H9 (cell line): ENCODE measurements at regions not wholly inside any gene's neighbourhood (a gene's known extent, or its start where the extent isn't known, plus 50 kb on each side); places are given as distances from the start of the nearest gene placed in this dataset.

Experiments used
- DNase-seq: peaks from one replicate; pipeline ENCODE4 v3.0.0-alpha.2; 2017
- H2AFZ ChIP-seq: one replicate; pipeline ENCODE4 v1.6.1; 2013; ENCODE audit warnings: mild to moderate bottlenecking, low read length, control low read depth, moderate library complexity
- H2AK5ac ChIP-seq: 2 replicates; pipeline ENCODE4 v1.6.1; 2013; ENCODE audit warnings: low read length, control low read depth, mixed read lengths; ENCODE audit not compliant: insufficient read length
- H2BK120ac ChIP-seq: one replicate; pipeline ENCODE4 v1.6.1; 2013; ENCODE audit warnings: low read depth, mild to moderate bottlenecking, low read length, control low read depth, inconsistent platforms; ENCODE audit not compliant: poor library complexity, severe bottlenecking
- H2BK12ac ChIP-seq: 2 replicates; pipeline ENCODE4 v1.6.1; 2013; ENCODE audit warnings: low read length, control low read depth, mixed read lengths, low read depth; ENCODE audit not compliant: insufficient read length
- H2BK15ac ChIP-seq: 2 replicates; pipeline ENCODE4 v1.6.1; 2013; ENCODE audit warnings: low read depth, low read length, control low read depth
- H2BK20ac ChIP-seq: one replicate; pipeline ENCODE4 v1.6.1; 2013; ENCODE audit warnings: low read depth, mild to moderate bottlenecking, low read length, control low read depth, inconsistent platforms; ENCODE audit not compliant: poor library complexity, severe bottlenecking
- H2BK5ac ChIP-seq: 2 replicates; pipeline ENCODE4 v1.6.1; 2013; ENCODE audit warnings: low read length, control low read depth, mixed read lengths; ENCODE audit not compliant: insufficient read length
- H3K14ac ChIP-seq: 2 replicates; pipeline ENCODE4 v1.6.1; 2013; ENCODE audit warnings: low read length, control low read depth; ENCODE audit not compliant: insufficient read depth
- H3K18ac ChIP-seq: 2 replicates; pipeline ENCODE4 v1.6.1; 2013; ENCODE audit warnings: low read depth, mild to moderate bottlenecking, mixed read lengths, low read length, control low read depth; ENCODE audit not compliant: insufficient read length
- H3K23ac ChIP-seq: 2 replicates; pipeline ENCODE4 v1.6.1; 2013; ENCODE audit warnings: low read length, control low read depth, mixed read lengths, low read depth; ENCODE audit not compliant: insufficient read length
- H3K23me2 ChIP-seq: 2 replicates; pipeline ENCODE4 v1.6.1; 2013; ENCODE audit warnings: low read depth, mild to moderate bottlenecking, mixed read lengths, low read length, control low read depth; ENCODE audit not compliant: insufficient read length, poor library complexity, severe bottlenecking
- H3K27ac ChIP-seq: 2 replicates; pipeline ENCODE4 v1.5.1; 2013; ENCODE audit warnings: low read length, control low read depth, mixed read lengths, low read depth; ENCODE audit not compliant: insufficient read length
- H3K27me3 ChIP-seq: 2 replicates; pipeline ENCODE4 v1.6.1; 2013; ENCODE audit warnings: low read length, control low read depth, inconsistent platforms; ENCODE audit not compliant: insufficient read depth
- H3K4ac ChIP-seq: 2 replicates; pipeline ENCODE4 v1.6.1; 2013; ENCODE audit warnings: low read depth, mild to moderate bottlenecking, control low read depth, inconsistent platforms, low read length, moderate library complexity
- H3K4me1 ChIP-seq: 2 replicates; pipeline ENCODE4 v1.6.1; 2013; ENCODE audit warnings: low read length, control low read depth, inconsistent platforms; ENCODE audit not compliant: insufficient read depth
- H3K4me2 ChIP-seq: 2 replicates; pipeline ENCODE4 v1.6.1; 2013; ENCODE audit warnings: low read length, control low read depth, mixed read lengths; ENCODE audit not compliant: insufficient read length, insufficient read depth
- H3K56ac ChIP-seq: 2 replicates; pipeline ENCODE4 v1.6.1; 2013; ENCODE audit warnings: low read depth, mild to moderate bottlenecking, mixed read lengths, low read length, control low read depth; ENCODE audit not compliant: insufficient read length
- H3K79me1 ChIP-seq: 2 replicates; pipeline ENCODE4 v1.6.1; 2013; ENCODE audit warnings: low read depth, mild to moderate bottlenecking, moderate library complexity, low read length, control low read depth, inconsistent platforms; ENCODE audit not compliant: insufficient read depth, poor library complexity, severe bottlenecking
- H3K79me2 ChIP-seq: 2 replicates; pipeline ENCODE4 v1.6.1; 2013; ENCODE audit warnings: low read length, control low read depth, inconsistent platforms; ENCODE audit not compliant: insufficient read depth
- H3K9ac ChIP-seq: 2 replicates; pipeline ENCODE4 v1.6.1; 2013; ENCODE audit warnings: low read length, control low read depth, mixed read lengths; ENCODE audit not compliant: insufficient read length; ENCODE audit errors: extremely low read depth
- H3K9me3 ChIP-seq: one replicate; pipeline ENCODE4 v1.6.1; 2013; ENCODE audit warnings: low read depth, low read length, inconsistent platforms; ENCODE audit not compliant: control insufficient read depth
- H3T11ph ChIP-seq: one replicate; pipeline ENCODE4 v1.6.1; 2013; ENCODE audit warnings: mild to moderate bottlenecking, low read length, control low read depth, inconsistent platforms
- H4K20me1 ChIP-seq: one replicate; pipeline ENCODE4 v1.6.1; 2013; ENCODE audit not compliant: control insufficient read depth, insufficient read length, insufficient read depth
- H4K5ac ChIP-seq: 2 replicates; pipeline ENCODE4 v1.6.1; 2013; ENCODE audit warnings: low read depth, mild to moderate bottlenecking, mixed read lengths, low read length, control low read depth; ENCODE audit not compliant: insufficient read length
- H4K8ac ChIP-seq: replicated peaks from 2 replicates; pipeline ENCODE4 v1.6.1; 2013; ENCODE audit warnings: low read length, control low read depth, mixed read lengths, low read depth; ENCODE audit not compliant: insufficient read length
- H4K91ac ChIP-seq: 2 replicates; pipeline ENCODE4 v1.6.1; 2013; ENCODE audit warnings: low read depth, mild to moderate bottlenecking, moderate library complexity, mixed read lengths, low read length, control low read depth; ENCODE audit not compliant: insufficient read length
- H3K27ac Mint-ChIP-seq, 3 experiments: 2 replicates in 2 of 3; 3 replicates in 1 of 3; pipeline ENCODE4 v1.8.0; 2020 to 2021; ENCODE audit warnings: mixed read lengths in 3 of 3, mild to moderate bottlenecking in 1 of 3, moderate library complexity in 1 of 3
- H3K27me3 Mint-ChIP-seq: 2 replicates; pipeline ENCODE4 v1.8.0; 2021; ENCODE audit warnings: low read depth, mild to moderate bottlenecking, moderate library complexity, mixed read lengths
- H3K36me3 Mint-ChIP-seq, 3 experiments: 2 replicates in 2 of 3; 3 replicates in 1 of 3; pipeline ENCODE4 v1.8.0; 2020 to 2021; ENCODE audit warnings: low read depth in 3 of 3, mixed read lengths in 3 of 3; ENCODE audit not compliant: insufficient read depth in 1 of 3
- H3K4me1 Mint-ChIP-seq, 2 experiments: 2 replicates each; pipeline ENCODE4 v1.8.0; 2020; ENCODE audit warnings: mixed read lengths in 2 of 2
- H3K4me3 Mint-ChIP-seq, 2 experiments: 2 replicates in 1 of 2; 3 replicates in 1 of 2; pipeline ENCODE4 v1.8.0; 2020 to 2021; ENCODE audit warnings: mild to moderate bottlenecking in 2 of 2, mixed read lengths in 2 of 2, moderate library complexity in 1 of 2
- H3K9me3 Mint-ChIP-seq, 2 experiments: 2 replicates in 1 of 2; 3 replicates in 1 of 2; pipeline ENCODE4 v1.8.0; 2020; ENCODE audit warnings: mild to moderate bottlenecking in 2 of 2, mixed read lengths in 2 of 2, moderate library complexity in 1 of 2
- CTCF ChIP-seq: fragments of 200-600 bp; sonication (generic); conservative IDR thresholded peaks from 3 replicates; pipeline ENCODE4 v1.8.0; 2021; ENCODE audit warnings: antibody characterized with exemption, mild to moderate bottlenecking
- WGBS: extraction: QIAGEN DNeasy Blood & Tissue Kit; methylation state at CpG from one replicate; pipeline ENCODE4 v1.1.7; 2013; ENCODE audit warnings: missing lambda C conversion rate, low lambda C conversion rate, mixed read lengths; ENCODE audit not compliant: insufficient read length; ENCODE audit errors: extremely low coverage; 5-methylcytosine and 5-hydroxymethylcytosine counted together

GRCh38 chr2:192828947-192829346 is 634.2 kb upstream of the TMEFF2 start:
- H3K27ac Mint-ChIP-seq = no peak overlapping the region
- Histone ChIP-seq H4K20me1 (no peaks in the 10 kb centered on the region), H4K8ac (no peak overlapping the region), H3K9me3 (no peaks in the 10 kb centered on the region), H2AK5ac (no peak overlapping the region), H3K79me1 (no peaks in the 10 kb centered on the region), H2BK120ac (no peak overlapping the region), H3K14ac (no peak overlapping the region), H2BK12ac (no peak overlapping the region), H3K4me1 (no peaks in the 10 kb centered on the region), H3K4me2 (no peak overlapping the region), H3K27ac (no peak overlapping the region), H3K27me3 (no peaks in the 10 kb centered on the region), H3K23me2 (no peaks in the 10 kb centered on the region), H2BK5ac (no peak overlapping the region), H3K56ac (no peak overlapping the region), H2AFZ (no peak overlapping the region), H3K4ac (no peak overlapping the region), H4K91ac (no peak overlapping the region), H3K9ac (no peak overlapping the region), H3K23ac (no peak overlapping the region), H3T11ph (no peak overlapping the region), H4K5ac (no peak overlapping the region), H2BK15ac (no peak overlapping the region), H3K79me2 (no peaks in the 10 kb centered on the region), H2BK20ac (no peak overlapping the region), H3K18ac (no peak overlapping the region)
- no peaks in the 10 kb centered on the region; a peak in 3 of 5 replicates for H3K9me3 Mint-ChIP-seq
- WGBS = no CpG with 5 or more reads among the region's 6 CpGs
- H3K4me3 Mint-ChIP-seq = no peak overlapping the region
- DNase-seq = no peak
- no peak for TF ChIP-seq CTCF
- no peaks in the 10 kb centered on the region for H3K27me3 Mint-ChIP-seq
- no peaks in the 10 kb centered on the region for H3K4me1 Mint-ChIP-seq
- H3K36me3 Mint-ChIP-seq = no peaks in the 10 kb centered on the region
